ENCODE measurements at regions not wholly inside any gene's neighbourhood (a gene's known extent, or its start where the extent isn't known, plus 50 kb on each side); places are given as distances from the start of the nearest gene placed in this dataset.
A peak's percentile ranks its signal among the peaks of the same experiment; 100 is the strongest.

DNA sequence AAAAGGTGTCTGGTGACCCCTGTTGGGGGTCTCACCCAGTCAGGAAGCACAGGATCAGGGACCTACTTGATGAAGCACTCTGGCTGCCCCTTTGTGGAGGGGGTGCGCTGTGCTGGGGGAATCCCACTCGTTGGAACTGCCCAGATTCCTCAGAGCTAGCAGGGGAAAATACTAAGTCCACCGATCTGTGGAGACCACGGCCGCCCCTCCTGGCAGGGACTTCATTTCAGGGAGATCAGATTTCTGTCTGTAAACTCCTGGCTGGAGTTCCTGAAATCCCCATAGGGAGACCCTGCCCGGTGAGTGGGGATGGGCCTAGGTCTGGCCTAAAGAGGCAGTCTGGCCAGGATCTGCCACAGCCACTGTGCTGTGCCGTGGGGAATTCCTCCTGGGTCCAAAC, 79.3 kb upstream of the ADCY1 start:
- ATAC-seq (peak; percentile 34; the same call in 2 of the 3 replicates), DNase-seq (ENCODE audit: low spot score) (no peak)
- no peak overlapping the region for H3K27ac ChIP-seq (ENCODE audit: low read depth)
- peaks cover 2% of the 10 kb centered on the region for H3K27me3 Mint-ChIP-seq (ENCODE audit: insufficient read depth, low read depth, poor library complexity)
- TF ChIP-seq EZH2phosphoT487 (IDR thresholded peaks at IDR 0.05; ENCODE audit: unreplicated experiment) (no peak), CREB1 (CRISPR knock-in tag; IDR thresholded peaks at IDR 0.05; ENCODE audit: low read depth) (no peak)
- TF ChIP-seq, protein P1, sequence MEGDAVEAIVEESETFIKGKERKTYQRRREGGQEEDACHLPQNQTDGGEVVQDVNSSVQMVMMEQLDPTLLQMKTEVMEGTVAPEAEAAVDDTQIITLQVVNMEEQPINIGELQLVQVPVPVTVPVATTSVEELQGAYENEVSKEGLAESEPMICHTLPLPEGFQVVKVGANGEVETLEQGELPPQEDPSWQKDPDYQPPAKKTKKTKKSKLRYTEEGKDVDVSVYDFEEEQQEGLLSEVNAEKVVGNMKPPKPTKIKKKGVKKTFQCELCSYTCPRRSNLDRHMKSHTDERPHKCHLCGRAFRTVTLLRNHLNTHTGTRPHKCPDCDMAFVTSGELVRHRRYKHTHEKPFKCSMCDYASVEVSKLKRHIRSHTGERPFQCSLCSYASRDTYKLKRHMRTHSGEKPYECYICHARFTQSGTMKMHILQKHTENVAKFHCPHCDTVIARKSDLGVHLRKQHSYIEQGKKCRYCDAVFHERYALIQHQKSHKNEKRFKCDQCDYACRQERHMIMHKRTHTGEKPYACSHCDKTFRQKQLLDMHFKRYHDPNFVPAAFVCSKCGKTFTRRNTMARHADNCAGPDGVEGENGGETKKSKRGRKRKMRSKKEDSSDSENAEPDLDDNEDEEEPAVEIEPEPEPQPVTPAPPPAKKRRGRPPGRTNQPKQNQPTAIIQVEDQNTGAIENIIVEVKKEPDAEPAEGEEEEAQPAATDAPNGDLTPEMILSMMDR (conservative IDR thresholded peaks at IDR 0.05; ENCODE audit: low read depth in 2 of 2), result no peak
- TF ChIP-seq, protein P2, sequence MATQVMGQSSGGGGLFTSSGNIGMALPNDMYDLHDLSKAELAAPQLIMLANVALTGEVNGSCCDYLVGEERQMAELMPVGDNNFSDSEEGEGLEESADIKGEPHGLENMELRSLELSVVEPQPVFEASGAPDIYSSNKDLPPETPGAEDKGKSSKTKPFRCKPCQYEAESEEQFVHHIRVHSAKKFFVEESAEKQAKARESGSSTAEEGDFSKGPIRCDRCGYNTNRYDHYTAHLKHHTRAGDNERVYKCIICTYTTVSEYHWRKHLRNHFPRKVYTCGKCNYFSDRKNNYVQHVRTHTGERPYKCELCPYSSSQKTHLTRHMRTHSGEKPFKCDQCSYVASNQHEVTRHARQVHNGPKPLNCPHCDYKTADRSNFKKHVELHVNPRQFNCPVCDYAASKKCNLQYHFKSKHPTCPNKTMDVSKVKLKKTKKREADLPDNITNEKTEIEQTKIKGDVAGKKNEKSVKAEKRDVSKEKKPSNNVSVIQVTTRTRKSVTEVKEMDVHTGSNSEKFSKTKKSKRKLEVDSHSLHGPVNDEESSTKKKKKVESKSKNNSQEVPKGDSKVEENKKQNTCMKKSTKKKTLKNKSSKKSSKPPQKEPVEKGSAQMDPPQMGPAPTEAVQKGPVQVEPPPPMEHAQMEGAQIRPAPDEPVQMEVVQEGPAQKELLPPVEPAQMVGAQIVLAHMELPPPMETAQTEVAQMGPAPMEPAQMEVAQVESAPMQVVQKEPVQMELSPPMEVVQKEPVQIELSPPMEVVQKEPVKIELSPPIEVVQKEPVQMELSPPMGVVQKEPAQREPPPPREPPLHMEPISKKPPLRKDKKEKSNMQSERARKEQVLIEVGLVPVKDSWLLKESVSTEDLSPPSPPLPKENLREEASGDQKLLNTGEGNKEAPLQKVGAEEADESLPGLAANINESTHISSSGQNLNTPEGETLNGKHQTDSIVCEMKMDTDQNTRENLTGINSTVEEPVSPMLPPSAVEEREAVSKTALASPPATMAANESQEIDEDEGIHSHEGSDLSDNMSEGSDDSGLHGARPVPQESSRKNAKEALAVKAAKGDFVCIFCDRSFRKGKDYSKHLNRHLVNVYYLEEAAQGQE (IDR thresholded peaks at IDR 0.05; ENCODE audit: unreplicated experiment), result no peak
- no peaks in the 10 kb centered on the region for H3F3A ChIP-seq (replicated peaks; ENCODE audit: low read depth)
- no peaks in the 10 kb centered on the region for H3K27me3 ChIP-seq (ENCODE audit: insufficient read depth)
- peak overlapping the region; percentile 50; the same call in 1 of the 2 replicates for H2AFZ ChIP-seq
- no peak overlapping the region for H3K4me2 ChIP-seq
- H3K9me2 ChIP-seq (ENCODE audit: insufficient read depth), result peaks cover 11% of the 10 kb centered on the region
- H3K4me1 ChIP-seq (ENCODE audit: insufficient read depth), result peaks cover 32% of the 10 kb centered on the region
- H3K27ac Mint-ChIP-seq, result no peak overlapping the region
- H3K9me3 Mint-ChIP-seq, result peaks cover 16% of the 10 kb centered on the region; the same call in 2 of the 3 replicates
- no peak overlapping the region for H3K4me3 ChIP-seq
- H3K4me3 Mint-ChIP-seq, result no peak overlapping the region
- H3K4me1 Mint-ChIP-seq, result peaks cover 30% of the 10 kb centered on the region
- no peaks in the 10 kb centered on the region for H3K79me2 ChIP-seq (replicated peaks; ENCODE audit: insufficient read depth)
- H3K36me3 ChIP-seq (ENCODE audit: insufficient read depth), result no peaks in the 10 kb centered on the region
- no peaks in the 10 kb centered on the region for H3K36me3 Mint-ChIP-seq (ENCODE audit: low read depth)
- H4K20me1 ChIP-seq (replicated peaks; ENCODE audit: insufficient read depth), result no peaks in the 10 kb centered on the region

DNA sequence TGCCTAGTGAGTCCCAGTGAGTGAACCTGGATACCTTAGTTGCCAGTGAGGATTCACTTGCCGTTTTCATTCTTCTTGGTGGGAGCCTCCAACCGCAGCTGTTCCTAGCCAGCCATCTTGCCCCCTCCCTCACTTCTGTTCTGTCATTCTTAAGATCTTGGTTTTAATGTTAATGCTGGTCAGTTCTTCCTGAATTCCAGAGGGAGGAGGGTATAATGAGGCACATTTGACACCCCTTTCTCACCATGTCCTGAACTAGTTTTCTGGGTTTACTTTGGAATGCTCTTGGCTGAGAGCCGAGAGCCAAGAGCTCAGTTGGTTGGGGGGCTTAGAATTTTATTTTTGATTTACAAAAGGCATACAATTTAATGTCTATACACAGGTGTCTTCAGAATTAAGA, 78.5 kb upstream of the ADCY1 start:
- no peaks in the 10 kb centered on the region for H3K36me3 ChIP-seq (ENCODE audit: insufficient read depth)
- Mint-ChIP-seq H3K36me3 (ENCODE audit: low read depth) (no peaks in the 10 kb centered on the region), H3K27me3 (ENCODE audit: insufficient read depth, low read depth, poor library complexity) (peaks cover 2% of the 10 kb centered on the region), H3K4me3 (peak overlapping the region; percentile 11; the same call in 1 of the 3 replicates), H3K4me1 (peaks cover 30% of the 10 kb centered on the region), H3K9me3 (peaks cover 13% of the 10 kb centered on the region; the same call in 2 of the 3 replicates), H3K27ac (peak overlapping the region; percentile 34)
- no peaks in the 10 kb centered on the region for H3K27me3 ChIP-seq (ENCODE audit: insufficient read depth)
- ATAC-seq (peak; percentile 40), DNase-seq (ENCODE audit: low spot score) (peak; percentile 32)
- no peak overlapping the region for H3K27ac ChIP-seq (ENCODE audit: low read depth)
- H2AFZ ChIP-seq, result peak overlapping the region; percentile 50; the same call in 1 of the 2 replicates
- H3K79me2 ChIP-seq (replicated peaks; ENCODE audit: insufficient read depth), result no peaks in the 10 kb centered on the region
- peaks cover 32% of the 10 kb centered on the region for H3K4me1 ChIP-seq (ENCODE audit: insufficient read depth)
- peak overlapping the region; percentile 15; the same call in 1 of the 2 replicates for H3K4me3 ChIP-seq
- peaks cover 8% of the 10 kb centered on the region for H3K9me2 ChIP-seq (ENCODE audit: insufficient read depth)
- no peaks in the 10 kb centered on the region for H3F3A ChIP-seq (replicated peaks; ENCODE audit: low read depth)
- peak overlapping the region; percentile 55 for H3K4me2 ChIP-seq
- H4K20me1 ChIP-seq (replicated peaks; ENCODE audit: insufficient read depth), result no peaks in the 10 kb centered on the region
- no peak for TF ChIP-seq JUNB (IDR thresholded peaks at IDR 0.05; ENCODE audit: unreplicated experiment)
- TF ChIP-seq CREB1 (CRISPR knock-in tag; IDR thresholded peaks at IDR 0.05; ENCODE audit: low read depth), result no peak
- no peak for TF ChIP-seq EZH2 (IDR thresholded peaks at IDR 0.05; ENCODE audit: low read depth, unreplicated experiment)
- no peak for TF ChIP-seq EZH2phosphoT487 (IDR thresholded peaks at IDR 0.05; ENCODE audit: unreplicated experiment)
- TF ChIP-seq ZNF114 (CRISPR knock-in tag; IDR thresholded peaks at IDR 0.05), result no peak
- TF ChIP-seq POLR2AphosphoS5 (IDR thresholded peaks at IDR 0.05; ENCODE audit: low read depth), result no peak
- no peak for TF ChIP-seq NANOG (IDR thresholded peaks at IDR 0.05; ENCODE audit: borderline replicate concordance)
- TF ChIP-seq STAT1 (IDR thresholded peaks at IDR 0.05; ENCODE audit: unreplicated experiment), result no peak
- TF ChIP-seq, protein P2 (IDR thresholded peaks at IDR 0.05; ENCODE audit: unreplicated experiment), result no peak
- TF ChIP-seq, protein P3, sequence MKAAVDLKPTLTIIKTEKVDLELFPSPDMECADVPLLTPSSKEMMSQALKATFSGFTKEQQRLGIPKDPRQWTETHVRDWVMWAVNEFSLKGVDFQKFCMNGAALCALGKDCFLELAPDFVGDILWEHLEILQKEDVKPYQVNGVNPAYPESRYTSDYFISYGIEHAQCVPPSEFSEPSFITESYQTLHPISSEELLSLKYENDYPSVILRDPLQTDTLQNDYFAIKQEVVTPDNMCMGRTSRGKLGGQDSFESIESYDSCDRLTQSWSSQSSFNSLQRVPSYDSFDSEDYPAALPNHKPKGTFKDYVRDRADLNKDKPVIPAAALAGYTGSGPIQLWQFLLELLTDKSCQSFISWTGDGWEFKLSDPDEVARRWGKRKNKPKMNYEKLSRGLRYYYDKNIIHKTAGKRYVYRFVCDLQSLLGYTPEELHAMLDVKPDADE (IDR thresholded peaks at IDR 0.05), result no peak
- TF ChIP-seq ZNF331 (CRISPR knock-in tag; IDR thresholded peaks at IDR 0.05; ENCODE audit: low read depth), result no peak
- TF ChIP-seq, protein P1 (conservative IDR thresholded peaks at IDR 0.05; ENCODE audit: low read depth in 2 of 2), result no peak

All from GM23338 (cell line).